SK-N-SH (cell line): ENCODE measurements at regions not wholly inside any gene's neighbourhood (a gene's known extent, or its start where the extent isn't known, plus 50 kb on each side); places are given as distances from the start of the nearest gene placed in this dataset.
A peak's percentile ranks its signal among the peaks of the same experiment; 100 is the strongest.

Experiments used
- EP300 ChIP-seq, 2 experiments: IDR thresholded peaks; 2 replicates each; pipeline versions ENCODE4 v1.4.0 to v1.6.1; 2012; ENCODE audit warnings: borderline replicate concordance in 1 of 2, low read depth in 1 of 2, low read length in 1 of 2
- POLR2AphosphoS5 ChIP-seq: IDR thresholded peaks from 2 replicates; pipeline ENCODE4 v1.6.1; 2012; ENCODE audit warnings: low read depth, low read length
- YY1 ChIP-seq: IDR thresholded peaks from 2 replicates; pipeline ENCODE4 v1.4.0; 2012; ENCODE audit warnings: low read depth, mild to moderate bottlenecking
- TF ChIP-seq, protein P1 (sequence below): fragments of 200-600 bp; sonication (generic); IDR thresholded peaks from 2 replicates; pipeline ENCODE4 v1.6.1; 2017; ENCODE audit warnings: antibody characterized with exemption, mild to moderate bottlenecking, moderate library complexity

DNA sequence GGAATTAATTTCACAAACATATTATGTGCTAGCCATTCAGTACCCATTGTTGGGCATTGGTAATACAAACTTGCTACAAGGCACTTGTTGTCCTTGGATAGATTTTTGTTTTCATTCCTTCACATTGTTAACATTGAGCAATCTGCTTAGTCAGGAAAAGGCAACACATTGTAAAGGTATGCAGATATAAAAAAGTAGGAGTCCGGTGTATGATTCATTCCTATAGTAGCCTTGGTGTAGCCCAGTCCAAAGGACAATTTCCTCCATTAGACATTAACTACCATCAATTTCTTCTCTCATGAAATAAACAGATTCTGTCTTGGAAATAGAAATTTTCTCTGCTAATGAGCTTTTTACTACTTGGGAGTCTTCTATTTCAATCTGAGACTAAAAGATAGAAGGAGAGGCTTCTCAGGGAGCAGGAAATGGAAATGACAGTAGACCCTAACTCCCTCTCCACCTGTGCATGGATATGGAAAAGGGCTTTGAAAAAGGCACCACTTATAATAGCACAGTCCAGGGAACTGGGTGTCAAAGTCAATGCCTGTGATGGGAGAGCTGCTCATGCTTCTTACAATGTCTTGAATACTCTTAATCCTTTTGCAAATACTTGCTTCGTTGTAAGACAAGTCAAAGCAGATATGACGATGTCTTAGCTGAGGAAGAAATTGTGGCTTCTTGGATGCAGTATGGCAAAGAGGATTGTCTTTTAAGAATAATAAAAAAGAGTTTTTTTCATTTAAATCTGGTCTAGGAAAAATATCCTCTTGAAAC, 369.4 kb upstream of the CITED2 start:
- TF ChIP-seq POLR2AphosphoS5 (no peak), YY1 (peak; percentile 52; the same call in 1 of the 2 replicates), EP300 (IDR thresholded peaks at IDR 0.05; ENCODE audit: borderline replicate concordance in 1 of 2, low read depth in 1 of 2, low read length in 1 of 2) (peak in 1 of 2 experiments; percentile 70; a peak in 1 of 4 replicates)
- TF ChIP-seq, protein P1, sequence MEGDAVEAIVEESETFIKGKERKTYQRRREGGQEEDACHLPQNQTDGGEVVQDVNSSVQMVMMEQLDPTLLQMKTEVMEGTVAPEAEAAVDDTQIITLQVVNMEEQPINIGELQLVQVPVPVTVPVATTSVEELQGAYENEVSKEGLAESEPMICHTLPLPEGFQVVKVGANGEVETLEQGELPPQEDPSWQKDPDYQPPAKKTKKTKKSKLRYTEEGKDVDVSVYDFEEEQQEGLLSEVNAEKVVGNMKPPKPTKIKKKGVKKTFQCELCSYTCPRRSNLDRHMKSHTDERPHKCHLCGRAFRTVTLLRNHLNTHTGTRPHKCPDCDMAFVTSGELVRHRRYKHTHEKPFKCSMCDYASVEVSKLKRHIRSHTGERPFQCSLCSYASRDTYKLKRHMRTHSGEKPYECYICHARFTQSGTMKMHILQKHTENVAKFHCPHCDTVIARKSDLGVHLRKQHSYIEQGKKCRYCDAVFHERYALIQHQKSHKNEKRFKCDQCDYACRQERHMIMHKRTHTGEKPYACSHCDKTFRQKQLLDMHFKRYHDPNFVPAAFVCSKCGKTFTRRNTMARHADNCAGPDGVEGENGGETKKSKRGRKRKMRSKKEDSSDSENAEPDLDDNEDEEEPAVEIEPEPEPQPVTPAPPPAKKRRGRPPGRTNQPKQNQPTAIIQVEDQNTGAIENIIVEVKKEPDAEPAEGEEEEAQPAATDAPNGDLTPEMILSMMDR: no peak
